GM12878 (cell line): ENCODE measurements at regions not wholly inside any gene's neighbourhood (a gene's known extent, or its start where the extent isn't known, plus 50 kb on each side); places are given as distances from the start of the nearest gene placed in this dataset.

ENCODE experiments used
- ATAC-seq: fragments of 200-7000 bp; cut with Tn5 transposase; 3 replicates; pipeline ENCODE4 v1.9.1; 2020; ENCODE audit warnings: mild to moderate bottlenecking, moderate library complexity
- BruUV-seq: library from RNA; stranded (reverse); fragments of 400-500 nt; replicated peaks from 2 replicates; lab custom pipeline; 2021; lab: Mats Ljungman, UMichigan
- CTCF ChIA-PET: fragments of 300-600 bp; sonication (Branson Sonifier 250); formaldehyde crosslinking; extraction: SDS; loops from one replicate; lab custom pipeline; 2021; ENCODE audit warnings: inconsistent platforms; lab: Yijun Ruan, JAX
- POLR2A ChIA-PET: fragments of 350-600 bp; formaldehyde crosslinking; extraction: SDS; loops from one replicate; lab custom pipeline; 2021; ENCODE audit warnings: inconsistent platforms; lab: Charles Lee
- RAD21 ChIA-PET: fragments of 300-600 bp; sonication (Branson Sonifier 250); formaldehyde crosslinking; loops from one replicate; lab custom pipeline; 2023; ENCODE audit warnings: antibody characterized with exemption; ENCODE audit not compliant: unreplicated experiment; lab: Charles Lee
- SMC1A ChIA-PET: fragments of 300-600 bp; sonication (Branson Sonifier 250); formaldehyde crosslinking; loops from one replicate; lab custom pipeline; 2023; ENCODE audit not compliant: unreplicated experiment, uncharacterized antibody; lab: Charles Lee
- DNase-seq: peaks from one replicate; pipeline ENCODE4 v3.0.0-alpha.2; 2011; ENCODE audit warnings: low read depth, low spot score
- FAIRE-seq: peaks from 3 replicates; lab custom pipeline; 2011; peaks lifted over from hg19 to GRCh38; lab: Jason Lieb, UNC
- H2AFZ ChIP-seq: 2 replicates; pipeline ENCODE4 v1.6.0; 2011; ENCODE audit warnings: low read depth, low read length, control low read depth; ENCODE audit not compliant: control insufficient read depth
- H3K27ac ChIP-seq: 2 replicates; pipeline ENCODE4 v1.5.1; 2011; ENCODE audit warnings: control low read depth; ENCODE audit not compliant: control insufficient read depth, insufficient read depth
- H3K27me3 ChIP-seq, 2 experiments: replicated peaks in 1 of 2; 2 replicates each; pipeline versions ENCODE4 v1.6.0 to v1.6.1; 2011; ENCODE audit warnings: low read length in 1 of 2; ENCODE audit not compliant: control insufficient read depth in 2 of 2, insufficient read depth in 2 of 2
- H3K36me3 ChIP-seq, 2 experiments: 2 replicates each; pipeline ENCODE4 v1.5.1; 2011; ENCODE audit warnings: low read length in 1 of 2; ENCODE audit not compliant: control insufficient read depth in 2 of 2, insufficient read depth in 2 of 2
- H3K4me1 ChIP-seq: 2 replicates; pipeline ENCODE4 v1.6.1; 2011; ENCODE audit warnings: mild to moderate bottlenecking, low read length, moderate library complexity, mixed read lengths; ENCODE audit not compliant: control insufficient read depth, insufficient read depth
- H3K4me2 ChIP-seq: 2 replicates; pipeline ENCODE4 v1.6.0; 2011; ENCODE audit warnings: control low read depth; ENCODE audit not compliant: control insufficient read depth, insufficient read depth
- H3K4me3 ChIP-seq: fragments of 200-600 bp; sonication (generic); 2 replicates; pipeline ENCODE4 v1.5.1; 2016
- H3K79me2 ChIP-seq: 2 replicates; pipeline ENCODE4 v1.6.0; 2011; ENCODE audit warnings: low read length; ENCODE audit not compliant: control insufficient read depth, insufficient read depth
- H3K9ac ChIP-seq: 2 replicates; pipeline ENCODE4 v1.8.0; 2011; ENCODE audit warnings: low read length, control low read depth, mixed read lengths; ENCODE audit not compliant: control insufficient read depth, insufficient read depth
- H3K9me3 ChIP-seq: replicated peaks from 3 replicates; pipeline ENCODE4 v1.5.1; 2011; ENCODE audit warnings: mild to moderate bottlenecking, low read length; ENCODE audit not compliant: control insufficient read depth, insufficient read depth
- H4K20me1 ChIP-seq: 2 replicates; pipeline ENCODE4 v1.6.0; 2011; ENCODE audit not compliant: control insufficient read depth, insufficient read depth
- RFX5 ChIP-seq: IDR thresholded peaks from 2 replicates; pipeline ENCODE4 v1.6.1; 2011; ENCODE audit warnings: low read depth, low read length, improper control_type of control experiment
- SPI1 ChIP-seq: IDR thresholded peaks from 2 replicates; pipeline ENCODE4 v1.6.1; 2011; ENCODE audit warnings: low read depth, mild to moderate bottlenecking, low read length, moderate library complexity, borderline replicate concordance; ENCODE audit not compliant: insufficient read depth
- SREBF2 ChIP-seq: IDR thresholded peaks from 2 replicates; pipeline ENCODE4 v1.6.1; 2012; ENCODE audit warnings: mild to moderate bottlenecking, low read length
- TCF7 ChIP-seq: IDR thresholded peaks from 2 replicates; pipeline ENCODE4 v1.6.1; 2014; ENCODE audit warnings: antibody characterized with exemption, borderline replicate concordance
- YBX1 ChIP-seq: fragments of 450-650 bp; IDR thresholded peaks from 2 replicates; pipeline ENCODE4 v1.6.1; 2016; ENCODE audit warnings: antibody characterized with exemption
- YY1 ChIP-seq: IDR thresholded peaks from 2 replicates; pipeline ENCODE4 v1.6.1; 2011; ENCODE audit warnings: low read depth, mild to moderate bottlenecking, low read length
- ZBED1 ChIP-seq: IDR thresholded peaks from 2 replicates; pipeline ENCODE4 v1.6.1; 2016; ENCODE audit warnings: borderline replicate concordance
- ZNF217 ChIP-seq: fragments of 450-650 bp; IDR thresholded peaks from 2 replicates; pipeline ENCODE4 v1.6.1; 2017; ENCODE audit warnings: antibody characterized with exemption, mild to moderate bottlenecking
- WGBS: methylation state at CpG from one replicate; pipeline ENCODE4 v1.1.6; 2016; ENCODE audit warnings: low lambda C conversion rate; ENCODE audit not compliant: insufficient replicate concordance, insufficient coverage; ENCODE audit errors: missing lambda C conversion rate; 5-methylcytosine and 5-hydroxymethylcytosine counted together
- in situ Hi-C: fragments of 300-500 bp; cut with MboI; formaldehyde crosslinking; loops from 9 replicates; pipeline ENCODE4 v1.14.3; 2018; ENCODE audit warnings: mixed read lengths
- intact Hi-C: fragments of 100-400 bp; cut with micrococcal nuclease; formaldehyde crosslinking; loops from one replicate; pipeline ENCODE4 v1.14.2; 2022; ENCODE audit not compliant: unreplicated experiment
- TF ChIP-seq, protein P1 (sequence below): IDR thresholded peaks from 2 replicates; pipeline ENCODE4 v1.6.1; 2012; ENCODE audit warnings: improper control_type of control experiment, low read depth, low read length; ENCODE audit not compliant: insufficient replicate concordance
- TF ChIP-seq, protein P2 (sequence below): IDR thresholded peaks from 2 replicates; pipeline ENCODE4 v1.6.1; 2012; ENCODE audit warnings: low read depth, low read length, improper control_type of control experiment

DNA sequence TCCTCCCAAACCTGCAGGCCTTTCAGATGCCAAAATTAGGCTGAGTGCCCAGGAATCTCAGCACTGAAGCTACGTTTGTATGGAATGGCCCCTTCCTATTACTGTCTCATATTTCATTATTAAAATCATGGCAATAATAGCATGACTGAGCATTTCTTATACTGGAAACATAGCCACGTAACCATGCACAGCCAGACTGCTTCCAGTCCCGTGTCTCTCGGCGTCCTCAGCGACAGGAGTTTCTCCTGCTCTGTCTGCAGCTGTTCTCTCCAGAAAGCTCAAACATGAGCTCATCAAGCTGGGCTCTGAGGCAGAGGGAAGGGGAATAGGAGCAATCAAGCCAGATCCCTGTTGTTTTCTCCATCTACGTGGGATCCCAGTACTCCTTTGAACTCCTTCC lies 104.0 kb downstream of the CDC7 start:
- H2AFZ ChIP-seq: no peak overlapping the region
- no peak overlapping the region for H3K4me3 ChIP-seq
- ChIA-PET RAD21 (interaction anchor here (0.6 to 1.1 kb wide), 2 partner anchors 291 to 1344 kb away, joined by 3 read pairs; no protein-coding TSS in a partner anchor), SMC1A (no interaction called here), POLR2A (no interaction called here), CTCF (no interaction called here)
- in situ Hi-C loops (no loop called here), intact Hi-C loops (no loop called here)
- H3K9ac ChIP-seq: no peak overlapping the region
- H3K79me2 ChIP-seq: no peaks in the 10 kb centered on the region
- 0 out of 2 replicates have a peak, but pooled peaks cover 6% of the 10 kb centered on the region for H3K4me1 ChIP-seq
- no peaks in the 10 kb centered on the region; a peak in 1 of 4 replicates for H3K27me3 ChIP-seq
- no TSS peak for BruUV-seq
- no peak overlapping the region for H3K27ac ChIP-seq
- TF ChIP-seq, protein P1, sequence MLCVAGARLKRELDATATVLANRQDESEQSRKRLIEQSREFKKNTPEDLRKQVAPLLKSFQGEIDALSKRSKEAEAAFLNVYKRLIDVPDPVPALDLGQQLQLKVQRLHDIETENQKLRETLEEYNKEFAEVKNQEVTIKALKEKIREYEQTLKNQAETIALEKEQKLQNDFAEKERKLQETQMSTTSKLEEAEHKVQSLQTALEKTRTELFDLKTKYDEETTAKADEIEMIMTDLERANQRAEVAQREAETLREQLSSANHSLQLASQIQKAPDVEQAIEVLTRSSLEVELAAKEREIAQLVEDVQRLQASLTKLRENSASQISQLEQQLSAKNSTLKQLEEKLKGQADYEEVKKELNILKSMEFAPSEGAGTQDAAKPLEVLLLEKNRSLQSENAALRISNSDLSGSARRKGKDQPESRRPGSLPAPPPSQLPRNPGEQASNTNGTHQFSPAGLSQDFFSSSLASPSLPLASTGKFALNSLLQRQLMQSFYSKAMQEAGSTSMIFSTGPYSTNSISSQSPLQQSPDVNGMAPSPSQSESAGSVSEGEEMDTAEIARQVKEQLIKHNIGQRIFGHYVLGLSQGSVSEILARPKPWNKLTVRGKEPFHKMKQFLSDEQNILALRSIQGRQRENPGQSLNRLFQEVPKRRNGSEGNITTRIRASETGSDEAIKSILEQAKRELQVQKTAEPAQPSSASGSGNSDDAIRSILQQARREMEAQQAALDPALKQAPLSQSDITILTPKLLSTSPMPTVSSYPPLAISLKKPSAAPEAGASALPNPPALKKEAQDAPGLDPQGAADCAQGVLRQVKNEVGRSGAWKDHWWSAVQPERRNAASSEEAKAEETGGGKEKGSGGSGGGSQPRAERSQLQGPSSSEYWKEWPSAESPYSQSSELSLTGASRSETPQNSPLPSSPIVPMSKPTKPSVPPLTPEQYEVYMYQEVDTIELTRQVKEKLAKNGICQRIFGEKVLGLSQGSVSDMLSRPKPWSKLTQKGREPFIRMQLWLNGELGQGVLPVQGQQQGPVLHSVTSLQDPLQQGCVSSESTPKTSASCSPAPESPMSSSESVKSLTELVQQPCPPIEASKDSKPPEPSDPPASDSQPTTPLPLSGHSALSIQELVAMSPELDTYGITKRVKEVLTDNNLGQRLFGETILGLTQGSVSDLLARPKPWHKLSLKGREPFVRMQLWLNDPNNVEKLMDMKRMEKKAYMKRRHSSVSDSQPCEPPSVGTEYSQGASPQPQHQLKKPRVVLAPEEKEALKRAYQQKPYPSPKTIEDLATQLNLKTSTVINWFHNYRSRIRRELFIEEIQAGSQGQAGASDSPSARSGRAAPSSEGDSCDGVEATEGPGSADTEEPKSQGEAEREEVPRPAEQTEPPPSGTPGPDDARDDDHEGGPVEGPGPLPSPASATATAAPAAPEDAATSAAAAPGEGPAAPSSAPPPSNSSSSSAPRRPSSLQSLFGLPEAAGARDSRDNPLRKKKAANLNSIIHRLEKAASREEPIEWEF: no peak
- TF ChIP-seq YY1 (no peak), YBX1 (no peak), SREBF2 (no peak), ZNF217 (no peak), ZBED1 (no peak), SPI1 (no peak), RFX5 (no peak), TCF7 (no peak)
- TF ChIP-seq, protein P2, sequence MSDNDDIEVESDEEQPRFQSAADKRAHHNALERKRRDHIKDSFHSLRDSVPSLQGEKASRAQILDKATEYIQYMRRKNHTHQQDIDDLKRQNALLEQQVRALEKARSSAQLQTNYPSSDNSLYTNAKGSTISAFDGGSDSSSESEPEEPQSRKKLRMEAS: no peak
- H3K4me2 ChIP-seq: no peak overlapping the region
- 79% methylated on average over 7 of the region's 7 CpGs for WGBS
- no peaks in the 10 kb centered on the region for H4K20me1 ChIP-seq
- H3K36me3 ChIP-seq: no peaks in the 10 kb centered on the region
- H3K9me3 ChIP-seq: no peaks in the 10 kb centered on the region
- DNase-seq (no peak), FAIRE-seq (no peak), ATAC-seq (no peak)
